ENCODE measurements at regions not wholly inside any gene's neighbourhood (a gene's known extent, or its start where the extent isn't known, plus 50 kb on each side); places are given as distances from the start of the nearest gene placed in this dataset.
"Not testable (repeated sequence)": the region's sequence is repeated elsewhere in the genome, so short reads cannot be mapped to it uniquely, and the experiment has no call there.

- not testable (repeated sequence) for TF ChIP-seq ZNF274 (IDR thresholded peaks at IDR 0.05; ENCODE audit: borderline replicate concordance, extremely low read depth, low read length); GABPA (IDR thresholded peaks at IDR 0.05; ENCODE audit: borderline replicate concordance, insufficient read depth, low read length); HDAC2 (IDR thresholded peaks at IDR 0.05; ENCODE audit: borderline replicate concordance in 1 of 2, low read depth in 2 of 2, low read length in 2 of 2); EP300 (IDR thresholded peaks at IDR 0.05; ENCODE audit: borderline replicate concordance in 1 of 2, low read depth in 2 of 2, low read length in 2 of 2)
These were observed 77.8 kb downstream of the ATP6V0E2 start for GRCh38 chr7:149951579-149951978.
